Thoracic aorta (tissue), 2 donors: ENCODE measurements at regions not wholly inside any gene's neighbourhood (a gene's known extent, or its start where the extent isn't known, plus 50 kb on each side); places are given as distances from the start of the nearest gene placed in this dataset.
"Not testable (repeated sequence)": the region's sequence is repeated elsewhere in the genome, so short reads cannot be mapped to it uniquely, and the experiment has no call there.

ENCODE experiments used
- ATAC-seq: fragments of 150-250 bp; one replicate; pipeline ENCODE4 v1.8.0; 2017; ENCODE audit warnings: low read depth; ENCODE audit not compliant: insufficient number of reproducible peaks, low FRiP score
- DNase-seq: peaks from one replicate; pipeline ENCODE4 v3.0.0-alpha.2; 2020; ENCODE audit warnings: low spot score
- H3K27ac ChIP-seq, 2 donors: fragments of 200-600 bp; sonication (generic); 1 replicate in 1 of 2; 2 replicates in 1 of 2; pipeline ENCODE4 v1.5.1; 2016; ENCODE audit warnings: mild to moderate bottlenecking in 2 of 2, moderate library complexity in 2 of 2
- H3K27me3 ChIP-seq: fragments of 200-600 bp; sonication (generic); replicated peaks from 2 replicates; pipeline ENCODE4 v1.6.0; 2016; ENCODE audit warnings: mild to moderate bottlenecking; ENCODE audit not compliant: insufficient read depth
- H3K36me3 ChIP-seq: fragments of 200-600 bp; sonication (generic); one replicate; pipeline ENCODE4 v1.5.1; 2016
- H3K4me1 ChIP-seq, 2 donors: fragments of 200-600 bp; sonication (generic); 1 replicate in 1 of 2; 2 replicates in 1 of 2; pipeline versions ENCODE4 v1.5.1 to v1.6.0; 2016; ENCODE audit warnings: low read depth in 2 of 2, mild to moderate bottlenecking in 1 of 2; ENCODE audit not compliant: control insufficient read depth in 1 of 2
- H3K4me3 ChIP-seq: fragments of 200-600 bp; sonication (generic); 2 replicates; pipeline ENCODE4 v1.5.1; 2016; ENCODE audit warnings: mild to moderate bottlenecking
- H3K9me3 ChIP-seq: fragments of 200-600 bp; sonication (generic); 2 replicates; pipeline ENCODE4 v1.5.1; 2016
- CTCF ChIP-seq: fragments of 200-600 bp; sonication (generic); IDR thresholded peaks from one replicate; pipeline ENCODE4 v1.5.1; 2019; ENCODE audit warnings: antibody characterized with exemption

- no peaks in the 10 kb centered on the region for H3K9me3 ChIP-seq
- no peaks in the 10 kb centered on the region for H3K4me1 ChIP-seq
- DNase-seq (no peak), ATAC-seq (no peak)
- TF ChIP-seq CTCF = no peak
- H3K27me3 ChIP-seq = no peaks in the 10 kb centered on the region
- H3K27ac ChIP-seq = no peak overlapping the region
- H3K36me3 ChIP-seq = no peaks in the 10 kb centered on the region
- no peak overlapping the region for H3K4me3 ChIP-seq
Observed at GRCh38 chr10:42896735-42897134, 114.1 kb downstream of the BMS1 start.

DNA sequence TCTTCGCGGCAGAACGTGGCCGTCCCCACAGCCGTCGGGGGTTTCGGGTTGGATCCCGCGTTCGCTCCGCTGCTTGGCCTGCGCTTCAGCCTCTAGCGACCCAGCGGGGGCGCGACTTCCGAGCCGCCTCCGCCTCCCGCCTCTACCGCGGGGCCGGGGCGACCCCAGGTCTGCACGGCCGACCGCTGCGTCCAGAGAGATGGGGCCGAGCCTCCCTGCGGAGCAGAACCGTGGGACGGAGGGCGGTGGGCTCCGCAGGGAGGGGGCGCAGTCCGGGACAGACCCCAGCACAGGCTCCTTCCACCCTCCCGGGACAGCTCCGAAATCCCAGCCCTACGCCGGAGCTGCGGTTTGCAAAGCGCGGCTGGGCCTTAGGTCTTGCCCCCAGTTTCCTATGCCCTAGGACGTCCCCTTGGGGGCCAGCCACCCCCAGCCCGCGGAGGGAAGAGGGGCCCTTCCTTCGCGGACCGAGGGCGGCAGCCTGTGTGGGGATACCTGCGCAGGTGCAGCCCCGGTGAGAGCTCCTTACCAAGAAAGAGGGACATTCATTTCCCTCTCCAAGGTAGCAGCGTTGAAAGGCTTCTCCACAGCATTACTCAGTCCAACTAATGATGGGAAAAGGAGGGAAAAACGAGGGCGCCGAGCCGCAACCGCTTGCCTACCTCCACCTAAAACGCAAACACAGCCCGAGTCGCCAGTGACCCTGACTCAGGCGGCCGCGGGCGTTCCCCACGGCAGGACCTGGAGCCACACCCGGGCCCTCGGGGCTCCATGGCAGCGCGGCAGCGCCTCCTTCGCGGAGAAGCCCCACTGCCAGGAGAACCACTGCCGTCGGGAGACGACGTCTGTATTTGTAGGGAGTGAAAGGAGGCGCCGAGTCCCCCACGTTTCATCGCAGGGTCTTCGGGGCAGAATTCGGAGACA is 115.7 kb downstream of the BMS1 start:
- ATAC-seq (no peak), DNase-seq (no peak)
- TF ChIP-seq CTCF = no peak
- Histone ChIP-seq H3K9me3 (no peaks in the 10 kb centered on the region), H3K36me3 (no peaks in the 10 kb centered on the region), H3K27ac (no peak overlapping the region), H3K4me1 (no peaks in the 10 kb centered on the region), H3K27me3 (no peaks in the 10 kb centered on the region), H3K4me3 (no peak overlapping the region)

GRCh38 chr10:42899036-42899435 is 116.4 kb downstream of the BMS1 start:
- no peak for TF ChIP-seq CTCF
- no peaks in the 10 kb centered on the region for H3K36me3 ChIP-seq
- no peaks in the 10 kb centered on the region for H3K27me3 ChIP-seq
- H3K9me3 ChIP-seq = no peaks in the 10 kb centered on the region
- no peak overlapping the region for H3K4me3 ChIP-seq
- H3K27ac ChIP-seq = no peak overlapping the region
- H3K4me1 ChIP-seq = no peaks in the 10 kb centered on the region
- no peak for ATAC-seq
- DNase-seq = no peak

- H3K36me3 ChIP-seq, H3K27me3 ChIP-seq, H3K27ac ChIP-seq, H3K4me1 ChIP-seq, ATAC-seq, DNase-seq, H3K9me3 ChIP-seq, H3K4me3 ChIP-seq: not testable (repeated sequence)
Observed at GRCh38 chr10:42900346-42900745, 117.8 kb downstream of the BMS1 start.

DNA sequence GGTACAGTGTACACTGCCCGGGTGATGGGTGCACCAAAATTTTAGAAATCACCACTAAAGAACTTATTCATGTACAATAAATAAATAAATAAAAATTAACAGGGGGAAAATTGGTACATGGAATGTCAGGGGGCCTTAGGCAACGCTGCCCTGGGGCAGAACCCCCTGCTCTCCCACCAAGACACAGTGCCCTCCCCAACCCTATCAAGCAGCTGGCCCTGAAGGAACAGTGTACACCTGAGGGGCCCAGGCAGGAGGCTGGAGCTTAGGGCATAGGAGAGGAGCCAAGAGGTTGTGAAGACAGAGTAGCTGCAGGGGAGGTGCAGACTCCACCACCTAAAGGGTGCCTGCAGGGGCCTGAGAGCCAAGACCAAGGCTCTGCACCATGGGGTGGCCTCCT is 128.8 kb downstream of the BMS1 start:
- H3K9me3 ChIP-seq = peaks cover 8% of the 10 kb centered on the region
- no peaks in the 10 kb centered on the region for H3K4me1 ChIP-seq
- no peaks in the 10 kb centered on the region for H3K36me3 ChIP-seq
- no peaks in the 10 kb centered on the region for H3K27me3 ChIP-seq
- no peak overlapping the region for H3K27ac ChIP-seq
- no peak overlapping the region for H3K4me3 ChIP-seq
- no peak for ATAC-seq
- TF ChIP-seq CTCF = no peak
- no peak for DNase-seq
